HG02840 (cell line): ENCODE measurements at regions not wholly inside any gene's neighbourhood (a gene's known extent, or its start where the extent isn't known, plus 50 kb on each side); places are given as distances from the start of the nearest gene placed in this dataset.

Source experiments
- ATAC-seq: cut with Tn5 transposase; IDR thresholded peaks from one replicate; pipeline ENCODE4 v1.9.1; 2021; ENCODE audit warnings: mild to moderate bottlenecking, moderate library complexity, moderate number of reproducible peaks; ENCODE audit not compliant: unreplicated experiment, low FRiP score

DNA sequence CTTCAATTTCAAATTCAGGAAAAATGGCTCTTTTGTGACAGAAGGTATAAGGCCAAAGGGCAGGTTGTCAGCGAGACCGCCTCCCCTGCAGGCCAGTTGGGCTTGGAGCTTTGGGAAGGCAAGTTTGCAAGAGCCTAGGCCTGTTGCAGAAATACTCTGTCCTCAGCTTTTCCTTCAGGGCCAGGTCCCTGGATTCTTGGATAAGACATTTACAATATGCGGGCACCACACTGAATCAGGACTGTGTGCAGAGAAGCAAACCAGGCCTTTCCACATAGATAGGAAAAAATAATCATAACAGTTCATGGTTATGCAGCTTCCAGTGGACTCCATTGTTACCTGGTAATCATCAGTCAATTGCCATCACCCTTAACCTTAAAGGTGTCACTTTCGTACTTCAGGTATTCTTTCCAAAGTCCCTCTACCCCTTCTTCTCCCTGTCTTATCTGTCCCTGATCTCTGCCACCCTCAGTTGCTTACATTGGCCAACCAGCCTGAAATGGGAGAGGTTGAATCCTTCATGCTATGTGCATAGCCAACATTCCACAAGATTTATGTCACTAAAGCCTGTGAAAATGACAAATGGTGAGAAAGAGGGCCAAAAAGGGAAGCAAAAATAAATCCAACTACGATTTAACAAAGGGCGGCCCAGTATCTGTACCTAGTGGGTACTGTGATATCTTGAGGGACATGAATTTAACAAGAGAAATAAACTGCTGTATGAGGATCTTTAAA, 304.5 kb upstream of the NFE2L3 start:
- no peak for ATAC-seq

GRCh38 chr7:25849500-25850184, 302.4 kb upstream of the NFE2L3 start:
- ATAC-seq = no peak

DNA sequence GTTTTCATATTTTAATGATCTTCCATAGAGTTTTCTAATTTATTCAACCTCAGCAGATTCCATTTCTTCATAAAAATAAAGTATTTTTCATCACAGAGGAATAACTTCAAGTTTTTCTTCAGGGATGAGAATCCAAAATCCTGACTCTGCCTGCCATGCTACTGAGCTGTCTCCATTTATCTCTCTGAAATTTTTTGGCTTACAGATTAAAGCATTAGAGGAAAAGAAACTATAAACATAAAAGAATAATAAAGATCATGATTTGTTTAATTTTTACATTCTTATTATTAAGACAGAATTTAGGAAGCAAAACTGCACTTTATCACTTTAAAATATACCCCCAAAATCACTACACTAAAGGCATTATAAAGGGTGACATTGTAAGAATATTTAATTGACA, 301.8 kb upstream of the NFE2L3 start:
- ATAC-seq = no peak

- no peak for ATAC-seq
Observed at GRCh38 chr7:25850735-25851134, 301.3 kb upstream of the NFE2L3 start.

- ATAC-seq = peak; percentile 68
Observed at GRCh38 chr7:25851332-25852210, 300.4 kb upstream of the NFE2L3 start.

- no peak for ATAC-seq
Observed at GRCh38 chr7:25852211-25852938, 299.6 kb upstream of the NFE2L3 start.

DNA sequence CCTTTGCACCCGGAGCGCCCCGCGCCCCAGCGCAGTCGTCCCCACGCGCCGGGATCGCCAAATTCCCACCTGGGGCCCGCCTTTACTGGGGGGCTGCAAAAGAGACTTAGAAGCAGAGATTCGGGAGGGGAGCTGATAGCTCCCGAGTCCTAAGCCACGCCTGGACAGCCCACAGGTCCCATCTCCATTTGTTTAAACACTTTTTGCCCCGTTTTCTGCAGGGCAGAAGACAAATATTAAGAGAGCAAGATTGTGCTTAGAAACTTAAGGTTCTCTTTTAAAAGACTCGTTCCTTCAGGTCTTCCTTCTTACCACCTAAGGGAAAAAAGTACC, 299.1 kb upstream of the NFE2L3 start:
- no peak for ATAC-seq

DNA sequence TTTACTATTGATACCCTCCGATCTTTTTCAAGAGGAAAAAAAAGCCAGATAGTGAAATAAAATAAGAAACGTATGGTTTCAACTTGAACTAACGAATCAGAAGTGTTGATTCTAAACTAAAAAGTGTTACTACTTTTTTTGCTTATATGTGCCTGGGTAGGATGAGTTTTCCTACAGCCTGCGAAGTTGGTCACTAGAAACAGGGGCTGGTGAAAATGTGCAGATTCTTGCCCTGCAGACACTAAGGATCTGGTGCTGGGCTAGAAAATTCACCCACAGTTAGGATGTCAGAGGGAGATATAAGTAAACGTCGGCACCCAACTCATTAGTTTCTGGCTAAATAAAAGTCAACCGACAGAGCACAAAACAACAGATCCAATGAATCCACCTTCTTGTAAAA, 298.7 kb upstream of the NFE2L3 start:
- ATAC-seq = no peak

GRCh38 chr7:25854059-25854458, 297.9 kb upstream of the NFE2L3 start:
- ATAC-seq = no peak

- ATAC-seq = no peak
Observed at GRCh38 chr7:25854608-25855497, 297.1 kb upstream of the NFE2L3 start.

GRCh38 chr7:25855854-25856782, 295.9 kb upstream of the NFE2L3 start:
- ATAC-seq = no peak

- ATAC-seq = no peak
Observed at GRCh38 chr7:25857376-25858067, 294.5 kb upstream of the NFE2L3 start.

DNA sequence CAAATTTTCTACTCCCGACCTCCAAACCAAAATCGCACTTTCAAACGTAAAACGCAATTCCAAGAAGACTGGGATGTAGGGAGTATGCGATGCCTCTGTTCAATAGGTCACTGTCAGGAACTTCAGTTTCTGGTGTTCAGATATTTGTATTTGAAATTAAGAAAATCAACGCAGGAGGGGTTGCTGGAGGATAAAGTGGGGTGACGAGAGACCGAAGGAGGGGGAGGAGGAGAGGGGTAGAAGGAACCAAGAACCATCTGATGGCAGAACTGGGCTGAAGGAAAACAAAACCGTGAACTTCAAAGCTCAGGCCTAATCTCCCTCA, 293.8 kb upstream of the NFE2L3 start:
- no peak for ATAC-seq

- no peak for ATAC-seq
Observed at GRCh38 chr7:25858525-25859411, 293.2 kb upstream of the NFE2L3 start.

DNA sequence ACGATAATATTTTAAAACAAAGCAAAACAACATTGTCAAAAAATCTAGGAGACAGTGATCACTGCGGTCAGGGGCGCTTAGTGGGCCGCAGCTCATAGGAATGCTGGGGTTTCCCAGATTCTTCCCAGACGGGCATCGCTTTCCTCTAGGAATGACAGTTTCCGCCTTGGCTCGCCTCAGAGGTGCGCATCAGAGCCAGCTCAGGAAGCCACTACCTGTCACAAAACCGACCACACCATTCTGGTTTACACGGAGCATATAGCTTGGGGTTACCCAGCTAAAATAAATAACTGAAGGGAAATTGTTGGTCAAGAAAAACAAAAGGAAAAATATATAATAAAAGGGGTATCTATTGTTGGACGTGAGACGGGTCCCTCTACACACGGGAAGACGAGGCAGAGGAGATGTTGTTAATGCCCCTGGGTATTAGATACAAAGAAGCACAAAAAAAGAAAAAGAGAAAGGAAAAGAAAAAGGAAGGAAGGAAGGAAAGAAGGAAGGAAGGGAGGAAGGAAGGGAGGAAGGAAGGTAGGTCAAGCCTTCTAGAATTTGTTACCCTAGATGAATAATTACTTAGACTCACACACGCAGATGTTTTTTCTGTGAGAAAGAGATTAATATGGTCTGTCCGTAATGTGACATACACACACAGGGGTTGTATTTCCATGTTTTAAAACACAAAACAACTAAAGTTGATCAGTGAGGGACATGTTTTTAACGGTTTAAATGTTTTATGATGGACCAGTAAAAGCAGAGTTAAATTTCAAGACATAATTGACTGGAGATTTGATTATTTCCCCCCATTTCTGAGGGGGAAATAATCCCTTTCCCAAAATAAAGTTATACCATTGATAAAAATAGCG, 292.4 kb upstream of the NFE2L3 start:
- ATAC-seq = no peak
